ENCODE measurements at regions not wholly inside any gene's neighbourhood (a gene's known extent, or its start where the extent isn't known, plus 50 kb on each side); places are given as distances from the start of the nearest gene placed in this dataset.

- no TSS peak for BruUV-seq (replicated peaks)
- H3K27me3 ChIP-seq (ENCODE audit: control insufficient read depth in 2 of 2, insufficient read depth in 2 of 2, low read length in 2 of 2), result no peaks in the 10 kb centered on the region
- FAIRE-seq (no peak), DNase-seq (ENCODE audit: extremely low read depth in 1 of 4, low spot score in 3 of 4) (no peak), ATAC-seq (peak; percentile 22)
- H3K9me3 ChIP-seq (replicated peaks; ENCODE audit: control insufficient read depth, insufficient read depth, low read depth, low read length), result 0 out of 2 replicates have a peak, but pooled peaks cover 2% of the 10 kb centered on the region
- H4K20me1 ChIP-seq (replicated peaks; ENCODE audit: control insufficient read depth, insufficient read depth, low read length), result no peaks in the 10 kb centered on the region
- H3K79me2 ChIP-seq (ENCODE audit: control insufficient read depth, insufficient read depth, low read length), result no peaks in the 10 kb centered on the region
- no peak overlapping the region for H2AFZ ChIP-seq (ENCODE audit: low read depth, low read length)
- no peaks in the 10 kb centered on the region for H3K4me1 ChIP-seq (replicated peaks in 1 of 2; ENCODE audit: control insufficient read depth in 2 of 2, insufficient read depth in 2 of 2, low read length in 2 of 2)
- no peaks in the 10 kb centered on the region for H3K9me1 ChIP-seq (ENCODE audit: control insufficient read depth, insufficient read depth, low read length)
- ChIA-PET POLR2A (no interaction called here), CTCF (ENCODE audit: low intra/inter-chr PET ratio) (no interaction called here)
- in situ Hi-C loops (cut with MboI) (no loop called here), intact Hi-C loops (cut with micrococcal nuclease) (no loop called here)
- H3K9ac ChIP-seq (ENCODE audit: insufficient read depth in 1 of 2, low read depth in 2 of 2, low read length in 2 of 2), result no peak overlapping the region
- H3K4me2 ChIP-seq (ENCODE audit: insufficient read depth, low read length), result no peak overlapping the region
- no peak overlapping the region for H3K4me3 ChIP-seq
- no peaks in the 10 kb centered on the region for H3K36me3 ChIP-seq (ENCODE audit: control insufficient read depth, insufficient read depth, low read length)
- H3K27ac ChIP-seq (ENCODE audit: extremely low read depth, low read depth, low read length), result no peak overlapping the region
- 37% methylated on average over 4 of the region's 4 CpGs for WGBS (ENCODE audit: insufficient coverage, low coverage, missing lambda C conversion rate)
- TF ChIP-seq GTF2E2 (tag; IDR thresholded peaks at IDR 0.05), result no peak
- TF ChIP-seq, protein P1, sequence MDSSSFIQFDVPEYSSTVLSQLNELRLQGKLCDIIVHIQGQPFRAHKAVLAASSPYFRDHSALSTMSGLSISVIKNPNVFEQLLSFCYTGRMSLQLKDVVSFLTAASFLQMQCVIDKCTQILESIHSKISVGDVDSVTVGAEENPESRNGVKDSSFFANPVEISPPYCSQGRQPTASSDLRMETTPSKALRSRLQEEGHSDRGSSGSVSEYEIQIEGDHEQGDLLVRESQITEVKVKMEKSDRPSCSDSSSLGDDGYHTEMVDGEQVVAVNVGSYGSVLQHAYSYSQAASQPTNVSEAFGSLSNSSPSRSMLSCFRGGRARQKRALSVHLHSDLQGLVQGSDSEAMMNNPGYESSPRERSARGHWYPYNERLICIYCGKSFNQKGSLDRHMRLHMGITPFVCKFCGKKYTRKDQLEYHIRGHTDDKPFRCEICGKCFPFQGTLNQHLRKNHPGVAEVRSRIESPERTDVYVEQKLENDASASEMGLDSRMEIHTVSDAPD (CRISPR knock-in tag; IDR thresholded peaks at IDR 0.05), result no peak
- TF ChIP-seq KLF10 (CRISPR knock-in tag; IDR thresholded peaks at IDR 0.05), result no peak
- TF ChIP-seq, protein P2, sequence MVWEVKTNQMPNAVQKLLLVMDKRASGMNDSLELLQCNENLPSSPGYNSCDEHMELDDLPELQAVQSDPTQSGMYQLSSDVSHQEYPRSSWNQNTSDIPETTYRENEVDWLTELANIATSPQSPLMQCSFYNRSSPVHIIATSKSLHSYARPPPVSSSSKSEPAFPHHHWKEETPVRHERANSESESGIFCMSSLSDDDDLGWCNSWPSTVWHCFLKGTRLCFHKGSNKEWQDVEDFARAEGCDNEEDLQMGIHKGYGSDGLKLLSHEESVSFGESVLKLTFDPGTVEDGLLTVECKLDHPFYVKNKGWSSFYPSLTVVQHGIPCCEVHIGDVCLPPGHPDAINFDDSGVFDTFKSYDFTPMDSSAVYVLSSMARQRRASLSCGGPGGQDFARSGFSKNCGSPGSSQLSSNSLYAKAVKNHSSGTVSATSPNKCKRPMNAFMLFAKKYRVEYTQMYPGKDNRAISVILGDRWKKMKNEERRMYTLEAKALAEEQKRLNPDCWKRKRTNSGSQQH (CRISPR knock-in tag; IDR thresholded peaks at IDR 0.05), result no peak
- TF ChIP-seq STAT6 (CRISPR knock-in tag; IDR thresholded peaks at IDR 0.05), result no peak
- peak; percentile 19; the same call in 1 of the 2 replicates for TF ChIP-seq MAFF (IDR thresholded peaks at IDR 0.05; ENCODE audit: low read length)
- no peak for TF ChIP-seq FOXM1 (IDR thresholded peaks at IDR 0.05; ENCODE audit: low read depth)
- TF ChIP-seq FOXM1 (CRISPR knock-in tag; IDR thresholded peaks at IDR 0.05; ENCODE audit: low read depth), result no peak
- TF ChIP-seq, protein P3, sequence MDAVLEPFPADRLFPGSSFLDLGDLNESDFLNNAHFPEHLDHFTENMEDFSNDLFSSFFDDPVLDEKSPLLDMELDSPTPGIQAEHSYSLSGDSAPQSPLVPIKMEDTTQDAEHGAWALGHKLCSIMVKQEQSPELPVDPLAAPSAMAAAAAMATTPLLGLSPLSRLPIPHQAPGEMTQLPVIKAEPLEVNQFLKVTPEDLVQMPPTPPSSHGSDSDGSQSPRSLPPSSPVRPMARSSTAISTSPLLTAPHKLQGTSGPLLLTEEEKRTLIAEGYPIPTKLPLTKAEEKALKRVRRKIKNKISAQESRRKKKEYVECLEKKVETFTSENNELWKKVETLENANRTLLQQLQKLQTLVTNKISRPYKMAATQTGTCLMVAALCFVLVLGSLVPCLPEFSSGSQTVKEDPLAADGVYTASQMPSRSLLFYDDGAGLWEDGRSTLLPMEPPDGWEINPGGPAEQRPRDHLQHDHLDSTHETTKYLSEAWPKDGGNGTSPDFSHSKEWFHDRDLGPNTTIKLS (IDR thresholded peaks at IDR 0.05; ENCODE audit: borderline replicate concordance, low read depth), result no peak
- TF ChIP-seq SRSF3 (IDR thresholded peaks at IDR 0.05; ENCODE audit: insufficient read depth, low read length), result no peak
- no peak for TF ChIP-seq ZNF263 (CRISPR knock-in tag; IDR thresholded peaks at IDR 0.05; ENCODE audit: borderline replicate concordance)
- no peak for TF ChIP-seq TEAD4 (IDR thresholded peaks at IDR 0.05; ENCODE audit: low read length)
- TF ChIP-seq TEAD4 (CRISPR knock-in tag; IDR thresholded peaks at IDR 0.05; ENCODE audit: borderline replicate concordance), result no peak
- no peak for TF ChIP-seq GTF2B (IDR thresholded peaks at IDR 0.05; ENCODE audit: extremely low read depth, insufficient read length)
- TF ChIP-seq PHF21A (IDR thresholded peaks at IDR 0.05; ENCODE audit: borderline replicate concordance, low read depth), result no peak
- TF ChIP-seq MAFG (tag; conservative IDR thresholded peaks at IDR 0.05), result peak; percentile 77
- TF ChIP-seq NFATC3 (IDR thresholded peaks at IDR 0.05), result no peak
These were observed 411.9 kb upstream of the ZNF804A start for GRCh38 chr2:184186436-184186835.
